Mesodermal cell (in vitro differentiated cells): ENCODE measurements at regions not wholly inside any gene's neighbourhood (a gene's known extent, or its start where the extent isn't known, plus 50 kb on each side); places are given as distances from the start of the nearest gene placed in this dataset.
"Not testable (repeated sequence)": the region's sequence is repeated elsewhere in the genome, so short reads cannot be mapped to it uniquely, and the experiment has no call there.

Experiments used
- H3K27ac ChIP-seq: 2 replicates; pipeline ENCODE4 v1.7.0; 2013; ENCODE audit warnings: mild to moderate bottlenecking, low read depth, low read length, moderate library complexity; ENCODE audit not compliant: severe bottlenecking
- H3K36me3 ChIP-seq: 2 replicates; pipeline ENCODE4 v1.7.1; 2013; ENCODE audit warnings: mild to moderate bottlenecking, low read length, moderate library complexity; ENCODE audit not compliant: control insufficient read depth, insufficient read depth
- H3K4me1 ChIP-seq: one replicate; pipeline ENCODE4 v1.7.1; 2013; ENCODE audit warnings: mild to moderate bottlenecking, low read length; ENCODE audit not compliant: insufficient read depth, control insufficient read depth, poor library complexity, severe bottlenecking
- H3K4me3 ChIP-seq: 2 replicates; pipeline ENCODE4 v1.7.0; 2013; ENCODE audit warnings: low read length, control low read depth, mild to moderate bottlenecking; ENCODE audit not compliant: insufficient read depth, poor library complexity, severe bottlenecking; ENCODE audit errors: extremely low read depth
- H3K9me3 ChIP-seq: 2 replicates; pipeline ENCODE4 v1.7.1; 2013; ENCODE audit warnings: mild to moderate bottlenecking, low read length, moderate library complexity; ENCODE audit not compliant: control insufficient read depth
- WGBS, 2 experiments: methylation state at CpG; one replicate each; pipeline ENCODE4 v1.1.5; 2013; ENCODE audit warnings: missing lambda C conversion rate in 2 of 2; ENCODE audit not compliant: insufficient coverage in 2 of 2; 5-methylcytosine and 5-hydroxymethylcytosine counted together

DNA sequence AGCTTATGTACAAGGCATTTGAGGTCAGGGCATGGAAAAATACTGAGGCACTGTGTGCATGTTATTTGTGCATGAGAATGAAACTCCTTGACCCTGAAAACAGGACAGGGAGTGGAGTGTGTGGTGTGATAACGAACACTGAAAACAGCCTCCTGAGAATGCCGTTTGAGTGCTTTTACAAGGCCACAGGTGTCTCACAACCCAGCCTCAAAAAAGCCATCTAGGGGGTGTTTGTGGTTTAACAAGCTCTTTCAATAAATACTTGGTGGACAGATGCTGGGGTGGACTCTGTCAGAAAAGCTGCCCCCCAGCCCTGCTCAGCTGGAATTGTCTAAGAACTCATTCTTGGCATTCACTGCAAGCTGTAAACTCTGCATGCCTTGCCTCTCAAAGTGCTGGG, 94.0 kb upstream of the SLC25A48 start:
- Histone ChIP-seq H3K4me3 (no peak overlapping the region), H3K9me3 (peaks cover 16% of the 10 kb centered on the region), H3K27ac (peak overlapping the region; percentile 16), H3K36me3 (no peaks in the 10 kb centered on the region), H3K4me1 (peaks cover 5% of the 10 kb centered on the region)
- no CpG with 5 or more reads among the region's 2 CpGs for WGBS, 2 experiments

- WGBS, 2 experiments = 65 to 75% methylated on average over 2 of the region's 3 CpGs
- Histone ChIP-seq H3K4me3 (no peak overlapping the region), H3K9me3 (peaks cover 6% of the 10 kb centered on the region), H3K4me1 (peaks cover 5% of the 10 kb centered on the region), H3K36me3 (no peaks in the 10 kb centered on the region), H3K27ac (no peak overlapping the region)
These were observed 95.0 kb upstream of the SLC25A48 start for GRCh38 chr5:135739383-135739981.

- no peaks in the 10 kb centered on the region for H3K9me3 ChIP-seq
- H3K27ac ChIP-seq = no peak overlapping the region
- no peak overlapping the region for H3K4me3 ChIP-seq
- 100% methylated on average over 4 of the region's 5 CpGs for WGBS, 2 experiments
- peaks cover 5% of the 10 kb centered on the region for H3K4me1 ChIP-seq
- H3K36me3 ChIP-seq = no peaks in the 10 kb centered on the region
These were observed 95.9 kb upstream of the SLC25A48 start for GRCh38 chr5:135738564-135738875.

- H3K4me3 ChIP-seq = no peak overlapping the region
- H3K4me1 ChIP-seq = peaks cover 5% of the 10 kb centered on the region
- H3K9me3 ChIP-seq = no peaks in the 10 kb centered on the region
- no peak overlapping the region for H3K27ac ChIP-seq
- no peaks in the 10 kb centered on the region for H3K36me3 ChIP-seq
- WGBS, 2 experiments = 89 to 93% methylated on average over 9 to 10 of the region's 11 CpGs
These were observed 96.5 kb upstream of the SLC25A48 start for GRCh38 chr5:135737701-135738563.

- H3K36me3 ChIP-seq, H3K27ac ChIP-seq: not testable (repeated sequence)
- 58 to 78% methylated on average over 7 to 8 of the region's 9 CpGs for WGBS, 2 experiments
These were observed 97.5 kb upstream of the SLC25A48 start for GRCh38 chr5:135736952-135737351.

DNA sequence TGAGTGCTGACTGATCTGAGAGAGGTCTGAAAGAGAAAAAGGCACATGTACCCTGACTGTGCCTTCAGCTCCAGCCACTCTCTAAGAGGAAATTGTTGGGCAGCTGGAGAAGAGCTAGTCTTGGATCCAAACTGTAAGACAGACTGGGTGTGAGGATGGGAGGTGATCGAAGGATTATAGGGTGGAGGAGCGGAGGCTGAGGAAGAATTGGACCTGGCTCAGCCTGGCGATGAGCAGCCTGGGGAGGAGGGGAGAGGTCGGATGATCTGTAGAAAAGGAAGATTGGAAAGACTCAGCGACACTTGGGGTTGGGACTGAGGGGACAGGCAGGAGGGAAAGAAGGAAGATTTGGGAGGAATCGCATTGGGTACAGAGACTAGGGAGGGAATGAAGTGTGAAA, 98.6 kb upstream of the SLC25A48 start:
- WGBS, 2 experiments = 82 to 87% methylated on average over 4 to 6 of the region's 6 CpGs
- H3K4me1 ChIP-seq = peaks cover 5% of the 10 kb centered on the region
- H3K9me3 ChIP-seq = no peaks in the 10 kb centered on the region
- H3K27ac ChIP-seq = no peak overlapping the region
- no peak overlapping the region for H3K4me3 ChIP-seq
- no peaks in the 10 kb centered on the region for H3K36me3 ChIP-seq

More at GRCh38 chr5:135736952-135737351, 97.5 kb upstream of the SLC25A48 start:
- not testable (repeated sequence) for H3K9me3 ChIP-seq, H3K4me1 ChIP-seq, H3K4me3 ChIP-seq

DNA sequence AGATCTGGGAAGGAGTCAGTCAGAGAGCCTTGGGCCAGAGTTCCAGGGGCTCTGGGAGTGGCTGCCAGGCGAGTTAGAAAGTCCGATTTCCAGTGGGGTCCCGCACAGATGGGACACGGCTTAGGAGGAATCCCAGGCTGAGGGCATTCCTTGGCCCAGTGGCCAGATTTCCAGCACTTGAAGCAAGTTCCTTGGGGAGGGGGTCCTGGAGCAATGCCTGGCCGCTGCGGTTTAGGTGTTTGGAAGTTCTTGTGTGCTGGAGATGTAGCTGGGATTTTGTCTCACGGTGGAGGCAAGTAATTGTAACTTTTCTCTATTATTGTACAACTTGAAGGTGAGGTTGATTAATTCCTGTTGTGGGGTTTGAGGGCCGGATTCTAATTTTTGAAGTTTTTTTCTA, 99.5 kb upstream of the SLC25A48 start:
- H3K9me3 ChIP-seq, H3K36me3 ChIP-seq, H3K4me1 ChIP-seq, H3K27ac ChIP-seq, H3K4me3 ChIP-seq: not testable (repeated sequence)
- WGBS, 2 experiments = 94 to 97% methylated on average over 7 of the region's 8 CpGs

DNA sequence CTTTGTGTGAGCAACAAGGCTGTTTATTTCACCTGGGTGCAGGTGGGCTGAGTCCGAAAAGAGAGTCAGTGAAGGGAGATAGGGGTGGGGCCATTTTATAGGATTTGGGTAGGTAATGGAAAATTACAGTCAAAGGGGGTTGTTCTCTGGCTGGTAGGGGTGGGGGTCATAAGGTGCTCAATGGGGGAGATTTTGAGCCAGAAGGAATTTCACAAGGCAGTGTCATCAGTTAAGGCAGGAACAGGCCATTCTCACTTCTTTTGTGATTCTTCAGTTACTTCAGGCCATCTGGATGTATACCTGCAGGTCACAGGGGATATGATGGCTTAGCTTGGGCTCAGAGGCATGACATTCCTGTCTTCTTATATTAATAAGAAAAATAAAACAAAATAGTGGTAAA, 103.4 kb upstream of the SLC25A48 start:
- H3K27ac ChIP-seq, H3K4me3 ChIP-seq, H3K36me3 ChIP-seq, H3K4me1 ChIP-seq, H3K9me3 ChIP-seq: not testable (repeated sequence)
- 100% methylated on average over 1 of the region's 1 CpG; no CpG with 5 or more reads in 1 of the 2 experiments for WGBS, 2 experiments

- H3K4me1 ChIP-seq, H3K36me3 ChIP-seq, H3K9me3 ChIP-seq, H3K4me3 ChIP-seq, H3K27ac ChIP-seq: not testable (repeated sequence)
- 80 to 100% methylated on average over 1 of the region's 1 CpG for WGBS, 2 experiments
These were observed 104.3 kb upstream of the SLC25A48 start for GRCh38 chr5:135730161-135730560.

DNA sequence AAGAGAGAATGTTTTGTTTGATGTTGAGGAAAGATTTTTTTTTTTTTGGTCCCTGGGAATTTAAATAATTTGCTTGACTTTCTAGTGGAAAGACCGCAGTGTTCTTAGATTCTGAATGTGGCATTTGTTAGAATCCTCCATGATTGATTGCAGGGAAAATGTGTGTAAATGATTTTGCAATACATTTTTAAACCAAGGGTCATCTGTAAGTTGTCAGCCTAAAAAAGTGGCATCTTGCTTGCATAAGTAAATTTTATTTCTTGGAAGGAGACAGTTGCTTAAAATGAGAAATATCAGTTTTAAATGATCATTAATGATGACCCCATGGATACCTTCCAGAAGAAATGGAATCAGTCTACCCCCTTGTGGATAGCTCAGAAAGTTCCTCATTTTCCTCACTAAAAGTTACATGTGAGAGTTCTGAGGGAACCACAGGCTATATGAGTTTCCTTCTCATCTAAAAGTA, 105.1 kb upstream of the SLC25A48 start:
- H3K36me3 ChIP-seq = no peaks in the 10 kb centered on the region
- H3K4me3 ChIP-seq = no peak overlapping the region
- WGBS, 2 experiments = 57 to 83% methylated on average over 1 of the region's 1 CpG
- H3K9me3 ChIP-seq = no peaks in the 10 kb centered on the region
- H3K4me1 ChIP-seq = peaks cover 8% of the 10 kb centered on the region
- peak overlapping the region; percentile 2 for H3K27ac ChIP-seq

- Histone ChIP-seq H3K9me3 (no peaks in the 10 kb centered on the region), H3K36me3 (no peaks in the 10 kb centered on the region), H3K4me1 (peaks cover 8% of the 10 kb centered on the region), H3K27ac (no peak overlapping the region), H3K4me3 (no peak overlapping the region)
- WGBS, 2 experiments = 88 to 90% methylated on average over 2 of the region's 2 CpGs
These were observed 109.8 kb upstream of the SLC25A48 start for GRCh38 chr5:135724617-135725016.
